Testis (tissue), 2 donors: ENCODE measurements at regions not wholly inside any gene's neighbourhood (a gene's known extent, or its start where the extent isn't known, plus 50 kb on each side); places are given as distances from the start of the nearest gene placed in this dataset.

Experiments used
- DNase-seq: peaks from one replicate; pipeline ENCODE4 v3.0.0-alpha.2; 2019
- H3K27ac ChIP-seq, 2 donors: fragments of 200-600 bp; sonication (generic); one replicate each; pipeline ENCODE4 v1.5.1; 2019
- H3K27me3 ChIP-seq: fragments of 200-600 bp; sonication (generic); one replicate; pipeline ENCODE4 v1.5.1; 2019
- H3K36me3 ChIP-seq: fragments of 200-600 bp; sonication (generic); one replicate; pipeline ENCODE4 v1.5.1; 2017; ENCODE audit warnings: low read depth; ENCODE audit errors: missing control alignments
- H3K4me1 ChIP-seq: fragments of 200-600 bp; sonication (generic); one replicate; pipeline ENCODE4 v1.5.1; 2019
- H3K4me3 ChIP-seq, 2 donors: fragments of 200-600 bp; sonication (generic); one replicate each; pipeline ENCODE4 v1.5.1; 2017 to 2019
- H3K9me3 ChIP-seq: fragments of 200-600 bp; sonication (generic); one replicate; pipeline ENCODE4 v1.5.1; 2017
- CTCF ChIP-seq, 3 experiments: fragments of 450-650 bp in 2 of 3; fragments of 200-600 bp in 1 of 3; sonication (generic) in 1 of 3; IDR thresholded peaks; one replicate each; pipeline ENCODE4 v1.5.1; 2016 to 2019; ENCODE audit warnings: antibody characterized with exemption in 3 of 3, mild to moderate bottlenecking in 2 of 3, moderate library complexity in 1 of 3
- POLR2A ChIP-seq: fragments of 450-650 bp; IDR thresholded peaks from one replicate; pipeline ENCODE4 v1.6.1; 2017; ENCODE audit warnings: antibody characterized with exemption, mild to moderate bottlenecking, moderate library complexity
- WGBS, 2 donors: methylation state at CpG; one replicate each; pipeline ENCODE4 v1.1.5; 2018; 5-methylcytosine and 5-hydroxymethylcytosine counted together
- intact Hi-C: fragments of 100-400 bp; cut with DNase I; formaldehyde crosslinking; loops from one replicate; pipeline ENCODE4 v1.15.1; 2023; ENCODE audit warnings: low total_unique reads

DNA sequence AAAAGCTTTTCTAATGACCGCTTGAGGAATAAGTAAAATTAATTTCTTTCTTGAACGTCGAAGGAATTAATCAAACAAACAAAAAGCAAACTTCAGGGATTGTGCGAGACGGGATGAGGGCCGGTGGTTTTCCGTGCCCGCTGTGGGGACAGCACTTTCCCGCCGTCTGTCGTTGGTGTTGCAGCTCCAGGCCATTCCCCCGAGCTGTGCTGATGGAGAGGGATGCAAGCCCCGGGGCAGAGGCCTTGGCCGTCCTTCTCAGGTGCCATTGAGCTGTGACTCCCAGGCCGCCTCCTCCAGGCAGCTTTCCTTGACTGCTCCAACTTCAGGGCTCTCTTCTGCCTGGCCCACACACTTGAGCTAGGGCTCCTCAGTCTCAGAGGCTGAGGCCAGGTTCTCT, 109.0 kb upstream of the C14orf180 start:
- intact Hi-C loops: no loop called here
- H3K27ac ChIP-seq: no peak overlapping the region
- H3K4me1 ChIP-seq: no peaks in the 10 kb centered on the region
- H3K9me3 ChIP-seq: no peaks in the 10 kb centered on the region
- H3K27me3 ChIP-seq: no peaks in the 10 kb centered on the region
- H3K36me3 ChIP-seq: no peaks in the 10 kb centered on the region
- DNase-seq: no peak
- TF ChIP-seq POLR2A: no peak
- WGBS, 2 donors: 79 to 88% methylated on average over 12 to 15 of the region's 15 CpGs
- H3K4me3 ChIP-seq: no peak overlapping the region

DNA sequence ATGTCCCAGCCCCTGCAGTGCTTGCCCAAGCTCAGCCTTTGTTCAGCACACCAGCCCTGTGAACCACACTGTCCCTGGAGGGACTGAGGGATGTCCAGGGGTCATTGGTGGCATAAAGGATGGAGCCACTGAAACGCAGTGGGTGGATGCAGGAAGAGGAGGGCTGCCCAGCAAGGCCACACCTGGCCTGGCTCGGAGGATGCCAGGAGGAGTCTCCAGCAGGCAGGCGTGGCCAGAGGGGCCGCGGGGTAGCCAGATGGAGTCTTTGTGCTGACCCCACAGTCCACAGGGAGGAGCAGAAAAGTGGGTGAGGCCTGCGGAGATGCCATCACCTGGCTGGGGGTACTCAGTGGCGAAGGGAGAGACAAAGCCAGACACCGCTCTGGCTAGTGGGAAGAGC, 108.5 kb upstream of the C14orf180 start:
- no peak for DNase-seq
- no peaks in the 10 kb centered on the region for H3K36me3 ChIP-seq
- intact Hi-C loops: no loop called here
- TF ChIP-seq CTCF (IDR thresholded peaks at IDR 0.05) (no peak), POLR2A (no peak)
- H3K4me3 ChIP-seq: no peak overlapping the region
- H3K4me1 ChIP-seq: no peaks in the 10 kb centered on the region
- H3K27ac ChIP-seq: no peak overlapping the region
- H3K9me3 ChIP-seq: no peaks in the 10 kb centered on the region
- no peaks in the 10 kb centered on the region for H3K27me3 ChIP-seq
- 90 to 93% methylated on average over 7 to 8 of the region's 8 CpGs for WGBS, 2 donors

- TF ChIP-seq CTCF (IDR thresholded peaks at IDR 0.05): no peak
- no peak for TF ChIP-seq POLR2A
- H3K27ac ChIP-seq: no peak overlapping the region
- no peaks in the 10 kb centered on the region for H3K36me3 ChIP-seq
- WGBS, 2 donors: 94 to 96% methylated on average over 1 of the region's 1 CpG
- H3K4me1 ChIP-seq: no peaks in the 10 kb centered on the region
- no peak for DNase-seq
- no peaks in the 10 kb centered on the region for H3K9me3 ChIP-seq
- no peak overlapping the region for H3K4me3 ChIP-seq
- H3K27me3 ChIP-seq: no peaks in the 10 kb centered on the region
- intact Hi-C loops: no loop called here
Observed at GRCh38 chr14:104472073-104472472, 107.5 kb upstream of the C14orf180 start.

DNA sequence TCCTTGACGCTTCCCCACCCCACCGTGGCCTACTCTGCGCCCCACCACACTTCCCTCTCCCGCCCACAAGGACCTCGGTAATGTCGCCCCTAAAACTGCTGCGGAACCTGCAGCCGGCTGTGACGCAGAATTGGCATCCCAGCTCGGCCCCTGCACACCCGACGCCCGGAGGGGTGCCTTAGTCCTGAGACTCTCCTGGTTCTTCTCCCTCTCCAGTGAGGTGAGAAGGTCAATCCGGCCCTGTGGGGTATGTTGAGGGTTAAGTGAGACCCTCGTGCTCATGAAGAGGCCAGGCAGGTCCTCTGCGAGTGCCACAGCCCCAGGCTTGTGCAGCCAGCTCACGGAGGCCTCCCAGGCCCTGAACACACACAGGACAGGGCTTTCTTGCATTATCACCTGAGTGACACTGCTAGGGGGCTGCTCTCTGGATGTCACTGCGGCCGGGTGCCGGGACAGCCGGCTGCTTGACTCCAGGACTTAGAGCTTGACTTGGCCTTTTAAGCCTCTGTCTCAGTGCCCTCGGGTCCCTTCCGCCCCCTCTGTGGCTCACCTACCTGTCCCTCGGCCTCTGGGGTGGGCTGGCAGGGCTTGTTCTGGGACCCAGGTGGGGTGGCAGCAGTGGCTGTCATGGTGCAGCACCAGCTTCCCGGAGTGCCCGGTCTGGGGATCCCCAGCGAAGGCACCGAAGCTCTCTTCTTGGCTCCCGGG, 106.9 kb upstream of the C14orf180 start:
- no peak overlapping the region for H3K4me3 ChIP-seq
- TF ChIP-seq POLR2A (no peak), CTCF (IDR thresholded peaks at IDR 0.05) (no peak)
- no peaks in the 10 kb centered on the region for H3K36me3 ChIP-seq
- no peaks in the 10 kb centered on the region for H3K27me3 ChIP-seq
- H3K9me3 ChIP-seq: no peaks in the 10 kb centered on the region
- 88 to 91% methylated on average over 10 to 29 of the region's 29 CpGs for WGBS, 2 donors
- intact Hi-C loops: no loop called here
- no peaks in the 10 kb centered on the region for H3K4me1 ChIP-seq
- no peak overlapping the region for H3K27ac ChIP-seq
- no peak for DNase-seq

GRCh38 chr14:104473244-104473565, 106.4 kb upstream of the C14orf180 start:
- intact Hi-C loops: no loop called here
- no peaks in the 10 kb centered on the region for H3K27me3 ChIP-seq

More at GRCh38 chr14:104473244-104473565, 106.4 kb upstream of the C14orf180 start:
- no peak overlapping the region for H3K27ac ChIP-seq
- TF ChIP-seq POLR2A: no peak
- no peak for TF ChIP-seq CTCF (IDR thresholded peaks at IDR 0.05)
- DNase-seq: no peak
- WGBS, 2 donors: 54 to 80% methylated on average over 4 of the region's 4 CpGs
- H3K4me1 ChIP-seq: no peaks in the 10 kb centered on the region
- H3K9me3 ChIP-seq: no peaks in the 10 kb centered on the region
- no peak overlapping the region for H3K4me3 ChIP-seq
- H3K36me3 ChIP-seq: no peaks in the 10 kb centered on the region
